Ovary (tissue), 3 donors: ENCODE measurements at regions not wholly inside any gene's neighbourhood (a gene's known extent, or its start where the extent isn't known, plus 50 kb on each side); places are given as distances from the start of the nearest gene placed in this dataset.

Experiments
- EP300 ChIP-seq: sonication (generic); formaldehyde crosslinking; IDR thresholded peaks from one replicate; pipeline ENCODE4 v1.6.1; 2017; ENCODE audit warnings: antibody characterized with exemption
- POLR2A ChIP-seq: fragments of 450-650 bp; IDR thresholded peaks from one replicate; pipeline ENCODE4 v1.6.1; 2017; ENCODE audit warnings: antibody characterized with exemption, mild to moderate bottlenecking, moderate library complexity
- TF ChIP-seq, protein P1 (sequence below), 3 donors: fragments of 450-650 bp in 2 of 3; fragments of 200-600 bp in 1 of 3; IDR thresholded peaks; one replicate each; pipeline versions ENCODE4 v1.5.1 to v1.8.0; 2016 to 2022; ENCODE audit warnings: antibody characterized with exemption in 3 of 3, mild to moderate bottlenecking in 1 of 3
- donor health status: DM: no; HTN: no; CAD: no.

DNA sequence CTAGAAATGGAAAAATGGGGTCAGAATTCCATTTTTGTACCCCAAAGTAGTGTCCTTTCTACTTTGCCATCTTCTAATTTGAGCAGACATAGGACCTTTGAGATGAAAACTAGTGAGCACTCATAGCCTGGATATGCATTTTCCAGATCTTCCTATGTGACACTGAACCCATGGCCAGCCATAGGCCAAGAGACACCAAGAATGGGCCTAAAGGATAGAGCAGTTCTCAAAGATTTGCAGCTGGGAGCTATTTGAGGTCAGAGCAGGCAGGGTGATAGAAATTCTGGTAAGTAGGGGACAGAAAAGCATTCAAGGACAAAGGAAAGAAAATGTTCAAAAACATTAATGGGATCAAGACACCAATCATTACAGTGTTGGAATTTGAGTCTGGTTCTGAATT is 332.8 kb downstream of the MYCN start:
- TF ChIP-seq POLR2A (no peak), EP300 (no peak)
- TF ChIP-seq, protein P1, sequence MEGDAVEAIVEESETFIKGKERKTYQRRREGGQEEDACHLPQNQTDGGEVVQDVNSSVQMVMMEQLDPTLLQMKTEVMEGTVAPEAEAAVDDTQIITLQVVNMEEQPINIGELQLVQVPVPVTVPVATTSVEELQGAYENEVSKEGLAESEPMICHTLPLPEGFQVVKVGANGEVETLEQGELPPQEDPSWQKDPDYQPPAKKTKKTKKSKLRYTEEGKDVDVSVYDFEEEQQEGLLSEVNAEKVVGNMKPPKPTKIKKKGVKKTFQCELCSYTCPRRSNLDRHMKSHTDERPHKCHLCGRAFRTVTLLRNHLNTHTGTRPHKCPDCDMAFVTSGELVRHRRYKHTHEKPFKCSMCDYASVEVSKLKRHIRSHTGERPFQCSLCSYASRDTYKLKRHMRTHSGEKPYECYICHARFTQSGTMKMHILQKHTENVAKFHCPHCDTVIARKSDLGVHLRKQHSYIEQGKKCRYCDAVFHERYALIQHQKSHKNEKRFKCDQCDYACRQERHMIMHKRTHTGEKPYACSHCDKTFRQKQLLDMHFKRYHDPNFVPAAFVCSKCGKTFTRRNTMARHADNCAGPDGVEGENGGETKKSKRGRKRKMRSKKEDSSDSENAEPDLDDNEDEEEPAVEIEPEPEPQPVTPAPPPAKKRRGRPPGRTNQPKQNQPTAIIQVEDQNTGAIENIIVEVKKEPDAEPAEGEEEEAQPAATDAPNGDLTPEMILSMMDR (IDR thresholded peaks at IDR 0.05): no peak
